GM18519 (cell line): ENCODE measurements at regions not wholly inside any gene's neighbourhood (a gene's known extent, or its start where the extent isn't known, plus 50 kb on each side); places are given as distances from the start of the nearest gene placed in this dataset.

Experiments
- ATAC-seq: cut with Tn5 transposase; IDR thresholded peaks from one replicate; pipeline ENCODE4 v1.9.1; 2021; ENCODE audit warnings: mild to moderate bottlenecking, moderate library complexity; ENCODE audit not compliant: unreplicated experiment, low FRiP score

- ATAC-seq = no peak
Observed at GRCh38 chr4:184529283-184529682, 54.9 kb upstream of the IRF2 start.

GRCh38 chr4:184528713-184529112 lies 54.4 kb upstream of the IRF2 start:
- no peak for ATAC-seq

- no peak for ATAC-seq
Observed at GRCh38 chr4:184528051-184528450, 53.7 kb upstream of the IRF2 start.

GRCh38 chr4:184526228-184526627 lies 51.9 kb upstream of the IRF2 start:
- ATAC-seq = no peak
